H1 (cell line): ENCODE measurements at regions not wholly inside any gene's neighbourhood (a gene's known extent, or its start where the extent isn't known, plus 50 kb on each side); places are given as distances from the start of the nearest gene placed in this dataset.

ENCODE experiments used
- CTCF ChIA-PET: fragments of 300-600 bp; sonication (Branson Sonifier 250); formaldehyde crosslinking; loops from one replicate; lab custom pipeline; 2021; ENCODE audit not compliant: partially characterized antibody; lab: Charles Lee
- POLR2A ChIA-PET: fragments of 300-600 bp; sonication (Branson Sonifier 250); formaldehyde crosslinking; loops from one replicate; lab custom pipeline; 2021; ENCODE audit warnings: inconsistent platforms; ENCODE audit not compliant: partially characterized antibody; lab: Charles Lee
- DNase-seq, 2 experiments: peaks; one replicate each; pipeline versions ENCODE4 v3.0.0 to v3.0.0-alpha.2; 2010 to 2022; ENCODE audit warnings: low spot score in 2 of 2, low read depth in 1 of 2, mixed read lengths in 1 of 2
- FAIRE-seq: peaks from 2 replicates; lab custom pipeline; 2011; peaks lifted over from hg19 to GRCh38; lab: Jason Lieb, UNC
- H2AFZ ChIP-seq: 2 replicates; pipeline ENCODE4 v1.8.1; 2012; ENCODE audit warnings: low read length, inconsistent platforms
- H2AK5ac ChIP-seq: 2 replicates; pipeline ENCODE4 v1.6.1; 2013; ENCODE audit warnings: low read depth, low read length
- H2BK120ac ChIP-seq: replicated peaks from 2 replicates; pipeline ENCODE3; 2013; ENCODE audit warnings: low read depth, low read length, inconsistent platforms
- H2BK12ac ChIP-seq: 2 replicates; pipeline ENCODE4 v1.6.1; 2013; ENCODE audit warnings: low read depth, low read length
- H2BK15ac ChIP-seq: 2 replicates; pipeline ENCODE4 v1.6.1; 2013; ENCODE audit warnings: low read length
- H2BK20ac ChIP-seq: 2 replicates; pipeline ENCODE4 v1.6.1; 2013; ENCODE audit warnings: low read length
- H2BK5ac ChIP-seq: 2 replicates; pipeline ENCODE4 v1.6.1; 2013; ENCODE audit warnings: low read depth, low read length
- H3K14ac ChIP-seq: 2 replicates; pipeline ENCODE4 v1.6.1; 2013; ENCODE audit warnings: inconsistent platforms; ENCODE audit not compliant: insufficient read length
- H3K18ac ChIP-seq: 2 replicates; pipeline ENCODE4 v1.6.1; 2013; ENCODE audit warnings: low read length; ENCODE audit errors: extremely low read depth
- H3K23ac ChIP-seq: 2 replicates; pipeline ENCODE4 v1.6.1; 2013; ENCODE audit warnings: inconsistent platforms; ENCODE audit not compliant: insufficient read length
- H3K23me2 ChIP-seq: 2 replicates; pipeline ENCODE4 v1.6.1; 2013; ENCODE audit warnings: low read depth, low read length
- H3K27ac ChIP-seq: 2 replicates; pipeline ENCODE4 v1.6.1; 2011; ENCODE audit warnings: low read depth, low read length, inconsistent platforms
- H3K27me3 ChIP-seq, 4 experiments: replicated peaks in 1 of 4; 1 replicate in 1 of 4; 2 replicates in 3 of 4; pipeline versions ENCODE4 v1.6.1 to v1.8.1; 2011 to 2013; ENCODE audit warnings: low read length in 3 of 4, mild to moderate bottlenecking in 3 of 4, inconsistent platforms in 2 of 4, mixed read lengths in 2 of 4, moderate library complexity in 1 of 4; ENCODE audit not compliant: control insufficient read depth in 3 of 4, insufficient read depth in 3 of 4; ENCODE audit errors: extremely low read depth in 1 of 4
- H3K36me3 ChIP-seq, 4 experiments: 2 replicates each; pipeline versions ENCODE4 v1.6.1 to v1.8.1; 2011 to 2013; ENCODE audit warnings: mild to moderate bottlenecking in 4 of 4, low read length in 3 of 4, moderate library complexity in 2 of 4, control low read depth in 1 of 4, inconsistent platforms in 1 of 4; ENCODE audit not compliant: insufficient read depth in 4 of 4, control insufficient read depth in 2 of 4
- H3K4ac ChIP-seq: replicated peaks from 2 replicates; pipeline ENCODE3; 2013; ENCODE audit warnings: low read length, low read depth, mixed read lengths, inconsistent platforms; ENCODE audit not compliant: insufficient read length
- H3K4me1 ChIP-seq, 4 experiments: replicated peaks in 1 of 4; 1 replicate in 1 of 4; 2 replicates in 3 of 4; pipeline versions ENCODE4 v1.6.1 to v1.8.1; 2011 to 2013; ENCODE audit warnings: low read length in 3 of 4, inconsistent platforms in 2 of 4, mixed read lengths in 1 of 4; ENCODE audit not compliant: insufficient read depth in 4 of 4, control insufficient read depth in 3 of 4
- H3K4me2 ChIP-seq, 2 experiments: 2 replicates each; pipeline versions ENCODE4 v1.6.1 to v1.8.1; 2011 to 2013; ENCODE audit warnings: low read depth in 2 of 2, low read length in 2 of 2, control low read depth in 1 of 2, inconsistent platforms in 1 of 2, mild to moderate bottlenecking in 1 of 2; ENCODE audit not compliant: insufficient read depth in 1 of 2
- H3K4me3 ChIP-seq, 4 experiments: fragments of 200-600, 300-600 bp in 1 of 4; sonication (generic), shearing (Covaris generic), sonication (Bioruptor Twin) in 1 of 4; 2 replicates each; pipeline versions ENCODE4 v1.5.1 to v1.8.1; 2011 to 2016; ENCODE audit warnings: low read length in 4 of 4, low read depth in 3 of 4, control low read depth in 2 of 4, inconsistent platforms in 2 of 4, mild to moderate bottlenecking in 2 of 4, mixed read lengths in 1 of 4, moderate library complexity in 1 of 4; ENCODE audit not compliant: insufficient read depth in 2 of 4; ENCODE audit errors: extremely low read depth in 1 of 4
- H3K56ac ChIP-seq: replicated peaks from 2 replicates; pipeline ENCODE3; 2013; ENCODE audit warnings: low read depth, mild to moderate bottlenecking, mixed read lengths, low read length, inconsistent platforms; ENCODE audit not compliant: insufficient read length
- H3K79me1 ChIP-seq: 2 replicates; pipeline ENCODE4 v1.6.1; 2013; ENCODE audit warnings: low read depth, low read length, control low read depth
- H3K79me2 ChIP-seq, 2 experiments: 2 replicates each; pipeline versions ENCODE4 v1.6.1 to v1.8.1; 2012 to 2013; ENCODE audit warnings: low read length in 2 of 2, mild to moderate bottlenecking in 2 of 2, inconsistent platforms in 1 of 2; ENCODE audit not compliant: insufficient read depth in 2 of 2, control insufficient read depth in 1 of 2
- H3K9ac ChIP-seq, 4 experiments: replicated peaks in 1 of 4; 1 replicate in 1 of 4; 2 replicates in 3 of 4; pipeline versions ENCODE4 v1.6.1 to v1.8.1; 2011 to 2013; ENCODE audit warnings: low read depth in 3 of 4, low read length in 3 of 4, control low read depth in 2 of 4, mild to moderate bottlenecking in 2 of 4, moderate library complexity in 2 of 4, inconsistent platforms in 1 of 4; ENCODE audit errors: extremely low read depth in 1 of 4
- H3K9me3 ChIP-seq, 2 experiments: 2 replicates each; pipeline versions ENCODE4 v1.6.1 to v1.8.1; 2012 to 2013; ENCODE audit warnings: mild to moderate bottlenecking in 2 of 2, moderate library complexity in 2 of 2, control low read depth in 1 of 2, inconsistent platforms in 1 of 2, low read depth in 1 of 2, low read length in 1 of 2, mixed read lengths in 1 of 2; ENCODE audit not compliant: insufficient read depth in 2 of 2
- H4K20me1 ChIP-seq, 2 experiments: replicated peaks in 1 of 2; 2 replicates each; pipeline versions ENCODE3 to v1.8.1; 2011 to 2013; ENCODE audit warnings: inconsistent platforms in 2 of 2, low read length in 2 of 2, mild to moderate bottlenecking in 1 of 2; ENCODE audit not compliant: insufficient read depth in 2 of 2, control insufficient read depth in 1 of 2
- H4K5ac ChIP-seq: 2 replicates; pipeline ENCODE4 v1.6.1; 2013; ENCODE audit warnings: low read length, low read depth, mixed read lengths, inconsistent platforms; ENCODE audit not compliant: insufficient read length
- H4K8ac ChIP-seq: 2 replicates; pipeline ENCODE4 v1.8.0; 2013; ENCODE audit warnings: mild to moderate bottlenecking, moderate library complexity, low read length, inconsistent platforms; ENCODE audit not compliant: insufficient read depth; ENCODE audit errors: extremely low read depth
- H4K91ac ChIP-seq: replicated peaks from 2 replicates; pipeline ENCODE3; 2013; ENCODE audit warnings: low read length, mixed read lengths, inconsistent platforms; ENCODE audit not compliant: insufficient read length
- ASH2L ChIP-seq: fragments of 200-600, 300-600 bp; sonication (generic); IDR thresholded peaks from one replicate; pipeline ENCODE4 v1.7.1; 2017; ENCODE audit warnings: low read length
- CTBP2 ChIP-seq: IDR thresholded peaks from 2 replicates; pipeline ENCODE4 v1.7.0; 2011; ENCODE audit warnings: borderline replicate concordance, mild to moderate bottlenecking, moderate library complexity, mixed read lengths, low read length; ENCODE audit not compliant: insufficient read depth, insufficient read length
- E2F6 ChIP-seq: IDR thresholded peaks from 2 replicates; pipeline ENCODE4 v1.6.1; 2012; ENCODE audit warnings: inconsistent platforms
- FOSL1 ChIP-seq: IDR thresholded peaks from 2 replicates; pipeline ENCODE4 v1.6.1; 2011; ENCODE audit warnings: mild to moderate bottlenecking, low read depth, low read length, moderate library complexity; ENCODE audit not compliant: insufficient read depth
- SP1 ChIP-seq: IDR thresholded peaks from 2 replicates; pipeline ENCODE4 v1.6.1; 2011; ENCODE audit warnings: low read depth, low read length
- USF2 ChIP-seq: IDR thresholded peaks from 2 replicates; pipeline ENCODE4 v1.6.1; 2011; ENCODE audit warnings: low read length, improper control_type of control experiment
- WGBS, 2 experiments: shearing (Covaris generic) in 1 of 2; methylation state at CpG; one replicate each; pipeline versions ENCODE4 v1.1.6 to v1.1.7; 2013 to 2015; ENCODE audit warnings: low lambda C conversion rate in 2 of 2, mixed read lengths in 2 of 2, inconsistent platforms in 1 of 2, low coverage in 1 of 2, missing lambda C conversion rate in 1 of 2; ENCODE audit not compliant: insufficient replicate concordance in 2 of 2, insufficient coverage in 1 of 2, insufficient read length in 1 of 2; ENCODE audit errors: extremely low coverage in 1 of 2, missing lambda C conversion rate in 1 of 2; 5-methylcytosine and 5-hydroxymethylcytosine counted together

GRCh38 chr9:13628526-13628925 is 349.0 kb upstream of the MPDZ start:
- Histone ChIP-seq H3K4me2 (no peak overlapping the region), H3K9ac (no peak overlapping the region), H4K8ac (no peak overlapping the region), H2AFZ (no peak overlapping the region), H3K56ac (no peak overlapping the region), H3K23me2 (no peaks in the 10 kb centered on the region), H3K4ac (no peak overlapping the region), H2BK5ac (no peak overlapping the region), H3K23ac (no peak overlapping the region), H3K79me2 (no peaks in the 10 kb centered on the region), H3K9me3 (no peaks in the 10 kb centered on the region), H3K27me3 (no peaks in the 10 kb centered on the region), H3K79me1 (no peaks in the 10 kb centered on the region), H2BK20ac (no peak overlapping the region), H3K4me1 (no peaks in the 10 kb centered on the region), H2BK15ac (no peak overlapping the region), H2BK120ac (no peak overlapping the region), H2AK5ac (no peak overlapping the region), H4K91ac (no peak overlapping the region), H4K20me1 (no peaks in the 10 kb centered on the region), H3K14ac (no peak overlapping the region), H3K36me3 (no peaks in the 10 kb centered on the region), H3K18ac (no peak overlapping the region), H2BK12ac (no peak overlapping the region), H3K27ac (no peak overlapping the region), H3K4me3 (no peak overlapping the region), H4K5ac (no peak overlapping the region)
- DNase-seq (no peak), FAIRE-seq (no peak)
- no peak for TF ChIP-seq E2F6
- no peak for TF ChIP-seq ASH2L
- TF ChIP-seq CTBP2, result no peak
- TF ChIP-seq SP1, result no peak
- TF ChIP-seq USF2, result no peak
- no peak for TF ChIP-seq FOSL1
- WGBS, 2 experiments, result 100% methylated on average over 1 of the region's 1 CpG; no CpG with 5 or more reads in 1 of the 2 experiments
- ChIA-PET POLR2A (no interaction called here), CTCF (no interaction called here)
